Naive thymus-derived CD4-positive, alpha-beta T cell (primary cell): ENCODE measurements at regions not wholly inside any gene's neighbourhood (a gene's known extent, or its start where the extent isn't known, plus 50 kb on each side); places are given as distances from the start of the nearest gene placed in this dataset.
"Not testable (repeated sequence)": the region's sequence is repeated elsewhere in the genome, so short reads cannot be mapped to it uniquely, and the experiment has no call there.

Experiments
- ATAC-seq: fragments of 150-1000 bp; cut with Tn5 transposase; 2 replicates; pipeline ENCODE4 v1.10.0; 2021; ENCODE audit warnings: mild to moderate bottlenecking, moderate library complexity
- CTCF ChIA-PET: fragments of 350-600 bp; sonication (Branson Sonifier 250); formaldehyde crosslinking; loops from one replicate; lab custom pipeline; 2021; ENCODE audit warnings: antibody characterized with exemption; lab: Charles Lee
- POLR2A ChIA-PET: fragments of 350-600 bp; sonication (Branson Sonifier 250); formaldehyde crosslinking; loops from one replicate; lab custom pipeline; 2021; ENCODE audit warnings: antibody characterized with exemption, inconsistent platforms; lab: Charles Lee
- DNase-seq, 9 donors: peaks; one replicate each; pipeline versions ENCODE4 v3.0.0 to v3.0.0-alpha.2; 2020 to 2022; ENCODE audit warnings: mixed read lengths in 1 of 9
- H3K27ac ChIP-seq: one replicate; pipeline ENCODE4 v1.7.0; 2013; ENCODE audit warnings: mild to moderate bottlenecking, low read depth, low read length, moderate library complexity
- H3K27me3 ChIP-seq, 2 donors: one replicate each; pipeline ENCODE4 v1.7.0; 2013; ENCODE audit warnings: low read length in 2 of 2, mild to moderate bottlenecking in 2 of 2, moderate library complexity in 2 of 2; ENCODE audit not compliant: control insufficient read depth in 2 of 2, insufficient read depth in 2 of 2
- H3K36me3 ChIP-seq, 3 experiments: 1 replicate in 2 of 3; 2 replicates in 1 of 3; pipeline ENCODE4 v1.7.0; 2013; ENCODE audit warnings: low read length in 3 of 3, mild to moderate bottlenecking in 3 of 3, moderate library complexity in 1 of 3; ENCODE audit not compliant: insufficient read depth in 3 of 3, control insufficient read depth in 2 of 3
- H3K4me1 ChIP-seq, 2 donors: one replicate each; pipeline ENCODE4 v1.7.0; 2013; ENCODE audit warnings: low read length in 2 of 2, mild to moderate bottlenecking in 2 of 2, moderate library complexity in 1 of 2; ENCODE audit not compliant: control insufficient read depth in 2 of 2, insufficient read depth in 2 of 2
- H3K4me3 ChIP-seq: 2 replicates; pipeline ENCODE4 v1.7.0; 2013; ENCODE audit warnings: mild to moderate bottlenecking, low read length
- H3K9me3 ChIP-seq, 3 experiments: 1 replicate in 2 of 3; 2 replicates in 1 of 3; pipeline ENCODE4 v1.7.0; 2013; ENCODE audit warnings: low read length in 3 of 3; ENCODE audit not compliant: control insufficient read depth in 2 of 3
- H3K27ac Mint-ChIP-seq, 9 donors: one replicate each; pipeline ENCODE4 v1.8.0; 2020 to 2022; ENCODE audit warnings: mixed read lengths in 9 of 9, mild to moderate bottlenecking in 8 of 9, moderate library complexity in 5 of 9, inconsistent platforms in 2 of 9
- H3K27me3 Mint-ChIP-seq, 5 donors: one replicate each; pipeline ENCODE4 v1.8.0; 2021 to 2022; ENCODE audit warnings: mixed read lengths in 5 of 5, mild to moderate bottlenecking in 1 of 5
- H3K36me3 Mint-ChIP-seq, 5 donors: one replicate each; pipeline ENCODE4 v1.8.0; 2020 to 2022; ENCODE audit warnings: mixed read lengths in 5 of 5, mild to moderate bottlenecking in 3 of 5, inconsistent platforms in 1 of 5
- H3K4me1 Mint-ChIP-seq, 7 donors: one replicate each; pipeline ENCODE4 v1.8.0; 2020 to 2022; ENCODE audit warnings: mixed read lengths in 7 of 7, mild to moderate bottlenecking in 3 of 7, inconsistent platforms in 1 of 7
- H3K4me3 Mint-ChIP-seq, 10 donors: one replicate each; pipeline ENCODE4 v1.8.0; 2020 to 2022; ENCODE audit warnings: mild to moderate bottlenecking in 10 of 10, mixed read lengths in 10 of 10, moderate library complexity in 6 of 10, inconsistent platforms in 2 of 10
- H3K9me3 Mint-ChIP-seq, 11 donors: one replicate each; pipeline ENCODE4 v1.8.0; 2020 to 2022; ENCODE audit warnings: mixed read lengths in 11 of 11, mild to moderate bottlenecking in 4 of 11, inconsistent platforms in 1 of 11, moderate library complexity in 1 of 11
- intact Hi-C, 2 donors: fragments of 100-400 bp; cut with micrococcal nuclease; formaldehyde crosslinking; loops; one replicate each; pipeline ENCODE4 v1.15.1; 2023

- POLR2A ChIA-PET, H3K4me3 Mint-ChIP-seq, ATAC-seq, H3K9me3 ChIP-seq, H3K27ac ChIP-seq, H3K36me3 ChIP-seq, H3K4me3 ChIP-seq, intact Hi-C loops, H3K4me1 Mint-ChIP-seq, DNase-seq, H3K4me1 ChIP-seq, H3K27me3 ChIP-seq, H3K27ac Mint-ChIP-seq: not testable (repeated sequence)
- H3K27me3 Mint-ChIP-seq = peaks cover 40 to 55% (median 47%) of the 10 kb centered on the region in 5 donors
- peaks cover 0 to 16% (median 4%) of the 10 kb centered on the region in 5 donors for H3K36me3 Mint-ChIP-seq
- H3K9me3 Mint-ChIP-seq = peaks cover 9 to 37% (median 16%) of the 10 kb centered on the region in 11 donors
- CTCF ChIA-PET = interaction anchor here (0.9 to 1.5 kb wide), 2 partner anchors 11 to 13 kb away, joined by 3 read pairs; no protein-coding TSS in a partner anchor
Measured at GRCh38 chr7:149650190-149650589, 123.2 kb downstream of the ZNF467 start.

GRCh38 chr7:149644754-149645153, 128.6 kb downstream of the ZNF467 start:
- Mint-ChIP-seq H3K27me3 (peaks cover 9 to 27% (median 15%) of the 10 kb centered on the region in 5 donors), H3K4me1 (no peaks in the 10 kb centered on the region)
- CTCF ChIA-PET = no interaction called here

GRCh38 chr7:149642589-149642988, 130.8 kb downstream of the ZNF467 start:
- Histone ChIP-seq H3K4me1 (no peaks in the 10 kb centered on the region), H3K9me3 (no peaks in the 10 kb centered on the region), H3K36me3 (no peaks in the 10 kb centered on the region), H3K27me3 (no peaks in the 10 kb centered on the region), H3K27ac (no peak overlapping the region), H3K4me3 (no peak overlapping the region)
- Mint-ChIP-seq H3K4me3 (no peak overlapping the region), H3K4me1 (no peaks in the 10 kb centered on the region), H3K27me3 (peaks cover 0 to 23% (median 12%) of the 10 kb centered on the region in 5 donors), H3K36me3 (no peaks in the 10 kb centered on the region), H3K27ac (no peak overlapping the region), H3K9me3 (peaks cover 0 to 1% (median 0%) of the 10 kb centered on the region in 11 donors)
- intact Hi-C loops = no loop called here
- POLR2A ChIA-PET = no interaction called here
- ATAC-seq = no peak
- CTCF ChIA-PET = no interaction called here
- DNase-seq = no peak

More at GRCh38 chr7:149644754-149645153, 128.6 kb downstream of the ZNF467 start:
- H3K9me3 ChIP-seq = no peaks in the 10 kb centered on the region
- POLR2A ChIA-PET = no interaction called here
- no peaks in the 10 kb centered on the region for H3K36me3 ChIP-seq
- peaks cover 0 to 1% (median 0%) of the 10 kb centered on the region in 11 donors for H3K9me3 Mint-ChIP-seq
- H3K36me3 Mint-ChIP-seq = no peaks in the 10 kb centered on the region
- no peak overlapping the region for H3K27ac ChIP-seq
- intact Hi-C loops = no loop called here
- no peak for ATAC-seq
- no peak for DNase-seq
- H3K4me3 ChIP-seq = no peak overlapping the region
- no peaks in the 10 kb centered on the region for H3K4me1 ChIP-seq
- H3K27ac Mint-ChIP-seq = no peak overlapping the region
- H3K4me3 Mint-ChIP-seq = no peak overlapping the region
- H3K27me3 ChIP-seq = no peaks in the 10 kb centered on the region

- ChIA-PET CTCF (interaction anchor here (1.8 kb wide), 1 partner anchor 13 kb away, joined by 4 read pairs; no protein-coding TSS in a partner anchor), POLR2A (no interaction called here)
- no peaks in the 10 kb centered on the region for H3K9me3 ChIP-seq
- no peaks in the 10 kb centered on the region for H3K27me3 ChIP-seq
- Mint-ChIP-seq H3K4me1 (no peaks in the 10 kb centered on the region), H3K27me3 (peaks cover 4 to 26% (median 12%) of the 10 kb centered on the region in 5 donors), H3K36me3 (no peaks in the 10 kb centered on the region), H3K27ac (no peak overlapping the region), H3K4me3 (no peak overlapping the region), H3K9me3 (no peaks in the 10 kb centered on the region)
- no peak overlapping the region for H3K27ac ChIP-seq
- H3K4me3 ChIP-seq = no peak overlapping the region
- H3K4me1 ChIP-seq = no peaks in the 10 kb centered on the region
- DNase-seq = no peak
- ATAC-seq = no peak
- intact Hi-C loops = no loop called here
- H3K36me3 ChIP-seq = no peaks in the 10 kb centered on the region
Measured at GRCh38 chr7:149638566-149639320, 134.6 kb downstream of the ZNF467 start.

- Histone ChIP-seq H3K4me1 (no peaks in the 10 kb centered on the region), H3K36me3 (no peaks in the 10 kb centered on the region), H3K27me3 (no peaks in the 10 kb centered on the region), H3K9me3 (no peaks in the 10 kb centered on the region), H3K27ac (no peak overlapping the region), H3K4me3 (no peak overlapping the region)
- no peaks in the 10 kb centered on the region for H3K36me3 Mint-ChIP-seq
- intact Hi-C loops = no loop called here
- no peak overlapping the region for H3K27ac Mint-ChIP-seq
- DNase-seq (no peak), ATAC-seq (no peak)
- CTCF ChIA-PET = interaction anchor here (0.9 to 1.8 kb wide), 2 partner anchors 12 kb away, joined by 3 to 4 read pairs; no protein-coding TSS in a partner anchor
- peaks cover 4 to 26% (median 12%) of the 10 kb centered on the region in 5 donors for H3K27me3 Mint-ChIP-seq
- H3K4me1 Mint-ChIP-seq = no peaks in the 10 kb centered on the region
- H3K9me3 Mint-ChIP-seq = no peaks in the 10 kb centered on the region
- POLR2A ChIA-PET = no interaction called here
- H3K4me3 Mint-ChIP-seq = no peak overlapping the region
Measured at GRCh38 chr7:149637911-149638565, 135.3 kb downstream of the ZNF467 start.

GRCh38 chr7:149635561-149636329, 137.6 kb downstream of the ZNF467 start:
- Mint-ChIP-seq H3K9me3 (no peaks in the 10 kb centered on the region), H3K36me3 (no peaks in the 10 kb centered on the region), H3K4me3 (no peak overlapping the region), H3K27me3 (peaks cover 4 to 21% (median 9%) of the 10 kb centered on the region in 5 donors), H3K27ac (no peak overlapping the region), H3K4me1 (no peaks in the 10 kb centered on the region)
- intact Hi-C loops = no loop called here
- H3K9me3 ChIP-seq = no peaks in the 10 kb centered on the region
- no peak overlapping the region for H3K4me3 ChIP-seq
- no peak for ATAC-seq
- H3K27ac ChIP-seq = no peak overlapping the region
- POLR2A ChIA-PET = no interaction called here
- no peaks in the 10 kb centered on the region for H3K27me3 ChIP-seq
- DNase-seq = no peak
- no peaks in the 10 kb centered on the region for H3K4me1 ChIP-seq
- CTCF ChIA-PET = interaction anchor here (1.1 kb wide), 1 partner anchor 11 kb away, joined by 5 read pairs; no protein-coding TSS in a partner anchor
- H3K36me3 ChIP-seq = no peaks in the 10 kb centered on the region
